ENCODE measurements at regions not wholly inside any gene's neighbourhood (a gene's known extent, or its start where the extent isn't known, plus 50 kb on each side); places are given as distances from the start of the nearest gene placed in this dataset.
A peak's percentile ranks its signal among the peaks of the same experiment; 100 is the strongest.

DNA sequence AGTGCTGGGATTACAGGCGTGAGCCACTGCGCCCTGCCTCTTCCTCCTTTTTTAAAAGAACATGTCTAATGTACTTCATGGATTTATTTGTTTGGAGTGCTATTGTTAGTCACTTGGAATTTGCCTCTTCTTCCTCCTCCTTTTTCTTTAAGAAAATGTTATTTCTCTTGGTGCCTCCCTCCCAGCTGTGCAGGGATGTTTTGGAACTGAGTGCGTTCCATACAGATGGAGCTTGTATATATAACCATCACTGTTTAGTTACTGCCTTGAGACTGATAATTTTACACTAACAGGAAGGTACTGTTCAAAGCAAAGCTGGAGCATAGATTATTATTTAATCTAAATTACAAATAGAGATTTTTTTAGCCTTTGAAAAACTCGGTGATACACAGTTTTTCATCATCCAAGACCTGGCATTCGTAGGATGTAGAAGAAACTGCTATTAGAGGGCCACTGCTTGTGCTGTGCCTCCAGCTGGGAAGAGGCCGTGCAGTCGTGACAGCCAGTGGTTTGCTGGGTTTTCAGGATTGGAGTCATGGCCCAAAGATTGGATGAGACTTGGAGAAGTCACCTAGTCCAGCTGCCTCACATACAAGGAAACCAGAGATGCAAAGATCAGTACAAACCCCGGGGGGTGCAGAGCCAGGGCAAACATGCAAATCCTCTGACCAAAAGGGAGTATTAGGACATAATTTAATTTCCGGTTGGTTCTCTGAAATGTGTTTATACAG is 123.1 kb downstream of the PLEKHG1 start:
- no peaks in the 10 kb centered on the region for H3K79me2 ChIP-seq (ENCODE audit: insufficient read depth, low read length)
- no peak for TF ChIP-seq EZH2phosphoT487 (conservative IDR thresholded peaks at IDR 0.05; ENCODE audit: low read length)
- TF ChIP-seq, protein P1, sequence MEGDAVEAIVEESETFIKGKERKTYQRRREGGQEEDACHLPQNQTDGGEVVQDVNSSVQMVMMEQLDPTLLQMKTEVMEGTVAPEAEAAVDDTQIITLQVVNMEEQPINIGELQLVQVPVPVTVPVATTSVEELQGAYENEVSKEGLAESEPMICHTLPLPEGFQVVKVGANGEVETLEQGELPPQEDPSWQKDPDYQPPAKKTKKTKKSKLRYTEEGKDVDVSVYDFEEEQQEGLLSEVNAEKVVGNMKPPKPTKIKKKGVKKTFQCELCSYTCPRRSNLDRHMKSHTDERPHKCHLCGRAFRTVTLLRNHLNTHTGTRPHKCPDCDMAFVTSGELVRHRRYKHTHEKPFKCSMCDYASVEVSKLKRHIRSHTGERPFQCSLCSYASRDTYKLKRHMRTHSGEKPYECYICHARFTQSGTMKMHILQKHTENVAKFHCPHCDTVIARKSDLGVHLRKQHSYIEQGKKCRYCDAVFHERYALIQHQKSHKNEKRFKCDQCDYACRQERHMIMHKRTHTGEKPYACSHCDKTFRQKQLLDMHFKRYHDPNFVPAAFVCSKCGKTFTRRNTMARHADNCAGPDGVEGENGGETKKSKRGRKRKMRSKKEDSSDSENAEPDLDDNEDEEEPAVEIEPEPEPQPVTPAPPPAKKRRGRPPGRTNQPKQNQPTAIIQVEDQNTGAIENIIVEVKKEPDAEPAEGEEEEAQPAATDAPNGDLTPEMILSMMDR (IDR thresholded peaks at IDR 0.05; ENCODE audit: insufficient read depth, low read length, poor library complexity, severe bottlenecking), result no peak
- H2AFZ ChIP-seq (ENCODE audit: low read depth, low read length, severe bottlenecking), result no peak overlapping the region
- no peaks in the 10 kb centered on the region for H4K20me1 ChIP-seq (ENCODE audit: low read depth, low read length)
- H3F3A ChIP-seq (ENCODE audit: insufficient read depth), result peaks cover 22% of the 10 kb centered on the region
- no peaks in the 10 kb centered on the region for H3K36me3 ChIP-seq (ENCODE audit: low read length)
- no peak overlapping the region for H3K4me3 ChIP-seq (ENCODE audit: insufficient read depth, low read length, poor library complexity, severe bottlenecking)
- H3K27me3 ChIP-seq (ENCODE audit: low read length), result no peaks in the 10 kb centered on the region
- no peaks in the 10 kb centered on the region for H3K9me3 ChIP-seq (ENCODE audit: insufficient read depth, low read length)
- H3K9me2 ChIP-seq (replicated peaks; ENCODE audit: insufficient read depth, low read length), result no peaks in the 10 kb centered on the region
- peak overlapping the region; percentile 25; the same call in 1 of the 2 replicates for H3K9ac ChIP-seq (ENCODE audit: low read length)
- H3K4me2 ChIP-seq (ENCODE audit: low read depth, low read length, poor library complexity, severe bottlenecking), result peak overlapping the region; percentile 47
- H3K27ac ChIP-seq (ENCODE audit: low read depth, low read length), result peak overlapping the region; percentile 82

DNA sequence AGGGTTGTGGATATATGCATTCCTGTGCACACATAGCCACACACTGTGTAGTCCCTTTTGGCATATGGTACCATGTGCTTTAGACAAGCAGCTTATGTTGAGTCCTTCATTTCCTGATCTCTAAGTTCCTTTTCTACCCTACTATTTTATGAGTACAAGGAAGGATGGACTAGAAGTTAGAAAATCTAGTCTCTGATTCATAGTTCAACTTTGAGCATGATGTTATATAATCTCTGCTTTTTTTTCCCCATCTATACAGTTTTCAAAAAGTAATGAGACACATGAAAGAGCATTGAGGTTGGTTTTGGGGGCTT is 123.6 kb downstream of the PLEKHG1 start:
- no peaks in the 10 kb centered on the region for H3K79me2 ChIP-seq (ENCODE audit: insufficient read depth, low read length)
- H3F3A ChIP-seq (ENCODE audit: insufficient read depth), result peaks cover 22% of the 10 kb centered on the region
- H3K4me2 ChIP-seq (ENCODE audit: low read depth, low read length, poor library complexity, severe bottlenecking), result peak overlapping the region; percentile 47
- no peak overlapping the region for H3K4me3 ChIP-seq (ENCODE audit: insufficient read depth, low read length, poor library complexity, severe bottlenecking)
- peak overlapping the region; percentile 82 for H3K27ac ChIP-seq (ENCODE audit: low read depth, low read length)
- no peaks in the 10 kb centered on the region for H4K20me1 ChIP-seq (ENCODE audit: low read depth, low read length)
- H2AFZ ChIP-seq (ENCODE audit: low read depth, low read length, severe bottlenecking), result no peak overlapping the region
- peak overlapping the region; percentile 25 for H3K9ac ChIP-seq (ENCODE audit: low read length)
- no peaks in the 10 kb centered on the region for H3K27me3 ChIP-seq (ENCODE audit: low read length)
- TF ChIP-seq, protein P1 (IDR thresholded peaks at IDR 0.05; ENCODE audit: insufficient read depth, low read length, poor library complexity, severe bottlenecking), result no peak
- TF ChIP-seq EZH2phosphoT487 (conservative IDR thresholded peaks at IDR 0.05; ENCODE audit: low read length), result no peak
- no peaks in the 10 kb centered on the region for H3K36me3 ChIP-seq (ENCODE audit: low read length)
- H3K9me2 ChIP-seq (replicated peaks; ENCODE audit: insufficient read depth, low read length), result no peaks in the 10 kb centered on the region
- no peaks in the 10 kb centered on the region for H3K9me3 ChIP-seq (ENCODE audit: insufficient read depth, low read length)

GRCh38 chr6:150723857-150724256 is 124.2 kb downstream of the PLEKHG1 start:
- no peaks in the 10 kb centered on the region for H4K20me1 ChIP-seq (ENCODE audit: low read depth, low read length)

More at GRCh38 chr6:150723857-150724256, 124.2 kb downstream of the PLEKHG1 start:
- peak overlapping the region; percentile 82 for H3K27ac ChIP-seq (ENCODE audit: low read depth, low read length)
- H2AFZ ChIP-seq (ENCODE audit: low read depth, low read length, severe bottlenecking), result no peak overlapping the region
- H3K79me2 ChIP-seq (ENCODE audit: insufficient read depth, low read length), result no peaks in the 10 kb centered on the region
- no peaks in the 10 kb centered on the region for H3K27me3 ChIP-seq (ENCODE audit: low read length)
- no peak for TF ChIP-seq EZH2phosphoT487 (conservative IDR thresholded peaks at IDR 0.05; ENCODE audit: low read length)
- TF ChIP-seq, protein P1 (IDR thresholded peaks at IDR 0.05; ENCODE audit: insufficient read depth, low read length, poor library complexity, severe bottlenecking), result no peak
- no peaks in the 10 kb centered on the region for H3K9me2 ChIP-seq (replicated peaks; ENCODE audit: insufficient read depth, low read length)
- H3K4me3 ChIP-seq (ENCODE audit: insufficient read depth, low read length, poor library complexity, severe bottlenecking), result peak overlapping the region; percentile 6
- peaks cover 22% of the 10 kb centered on the region for H3F3A ChIP-seq (ENCODE audit: insufficient read depth)
- H3K4me2 ChIP-seq (ENCODE audit: low read depth, low read length, poor library complexity, severe bottlenecking), result peak overlapping the region; percentile 47
- peak overlapping the region; percentile 25 for H3K9ac ChIP-seq (ENCODE audit: low read length)
- H3K36me3 ChIP-seq (ENCODE audit: low read length), result no peaks in the 10 kb centered on the region
- no peaks in the 10 kb centered on the region for H3K9me3 ChIP-seq (ENCODE audit: insufficient read depth, low read length)

Measured in SU-DHL-6 (cell line).